Nephron progenitor cell (in vitro differentiated cells): ENCODE measurements at regions not wholly inside any gene's neighbourhood (a gene's known extent, or its start where the extent isn't known, plus 50 kb on each side); places are given as distances from the start of the nearest gene placed in this dataset.

Source experiments
- DNase-seq: peaks from one replicate; pipeline ENCODE4 v3.0.0; 2021
- H3K27ac Mint-ChIP-seq: 2 replicates; pipeline ENCODE4 v1.8.0; 2021; ENCODE audit warnings: mild to moderate bottlenecking, moderate library complexity, mixed read lengths
- H3K27me3 Mint-ChIP-seq: 2 replicates; pipeline ENCODE4 v1.8.0; 2021; ENCODE audit warnings: mild to moderate bottlenecking, low read depth, mixed read lengths; ENCODE audit not compliant: poor library complexity
- H3K36me3 Mint-ChIP-seq: 2 replicates; pipeline ENCODE4 v1.8.0; 2021; ENCODE audit warnings: low read depth, mixed read lengths
- H3K4me1 Mint-ChIP-seq: 2 replicates; pipeline ENCODE4 v1.8.0; 2021; ENCODE audit warnings: mixed read lengths
- H3K4me3 Mint-ChIP-seq: 2 replicates; pipeline ENCODE4 v1.8.0; 2021; ENCODE audit warnings: mild to moderate bottlenecking, moderate library complexity, mixed read lengths
- H3K9me3 Mint-ChIP-seq: 2 replicates; pipeline ENCODE4 v1.8.0; 2021; ENCODE audit warnings: mild to moderate bottlenecking, moderate library complexity, mixed read lengths
- CTCF ChIP-seq: fragments of 200-600 bp; sonication (generic); IDR thresholded peaks from 2 replicates; pipeline ENCODE4 v1.5.0; 2021; ENCODE audit warnings: antibody characterized with exemption

GRCh38 chr5:51099173-51099853 lies 283.9 kb upstream of the ISL1 start:
- no peaks in the 10 kb centered on the region for H3K4me1 Mint-ChIP-seq
- no peak for DNase-seq
- H3K4me3 Mint-ChIP-seq = no peak overlapping the region
- H3K36me3 Mint-ChIP-seq = no peaks in the 10 kb centered on the region
- no peak overlapping the region for H3K27ac Mint-ChIP-seq
- TF ChIP-seq CTCF = no peak
- no peaks in the 10 kb centered on the region for H3K9me3 Mint-ChIP-seq
- peaks cover 6% of the 10 kb centered on the region for H3K27me3 Mint-ChIP-seq

GRCh38 chr5:51104556-51104955 lies 278.7 kb upstream of the ISL1 start:
- no peak overlapping the region for H3K27ac Mint-ChIP-seq
- no peak for TF ChIP-seq CTCF
- no peaks in the 10 kb centered on the region for H3K9me3 Mint-ChIP-seq
- no peak overlapping the region for H3K4me3 Mint-ChIP-seq
- H3K4me1 Mint-ChIP-seq = no peaks in the 10 kb centered on the region
- H3K36me3 Mint-ChIP-seq = no peaks in the 10 kb centered on the region
- H3K27me3 Mint-ChIP-seq = peaks cover 7% of the 10 kb centered on the region
- no peak for DNase-seq

GRCh38 chr5:51109786-51110410 lies 273.4 kb upstream of the ISL1 start:
- Mint-ChIP-seq H3K27me3 (peaks cover 5% of the 10 kb centered on the region), H3K4me1 (no peaks in the 10 kb centered on the region), H3K36me3 (no peaks in the 10 kb centered on the region), H3K9me3 (no peaks in the 10 kb centered on the region), H3K27ac (no peak overlapping the region), H3K4me3 (no peak overlapping the region)
- TF ChIP-seq CTCF = no peak
- DNase-seq = no peak

GRCh38 chr5:51131266-51131665 lies 252.0 kb upstream of the ISL1 start:
- Mint-ChIP-seq H3K9me3 (peaks cover 4% of the 10 kb centered on the region), H3K4me1 (no peaks in the 10 kb centered on the region), H3K27ac (no peak overlapping the region), H3K36me3 (no peaks in the 10 kb centered on the region), H3K27me3 (no peaks in the 10 kb centered on the region), H3K4me3 (no peak overlapping the region)
- no peak for TF ChIP-seq CTCF
- no peak for DNase-seq

- no peak for DNase-seq
- Mint-ChIP-seq H3K27me3 (no peaks in the 10 kb centered on the region), H3K9me3 (no peaks in the 10 kb centered on the region), H3K27ac (no peak overlapping the region), H3K36me3 (no peaks in the 10 kb centered on the region), H3K4me3 (no peak overlapping the region), H3K4me1 (no peaks in the 10 kb centered on the region)
- no peak for TF ChIP-seq CTCF
Observed at GRCh38 chr5:51138164-51138563, 245.1 kb upstream of the ISL1 start.

- no peak for TF ChIP-seq CTCF
- DNase-seq = no peak
- no peak overlapping the region for H3K27ac Mint-ChIP-seq
Observed at GRCh38 chr5:51148437-51148836, 234.8 kb upstream of the ISL1 start.

More at GRCh38 chr5:51148437-51148836, 234.8 kb upstream of the ISL1 start:
- Mint-ChIP-seq H3K4me3 (no peak overlapping the region), H3K4me1 (no peaks in the 10 kb centered on the region), H3K9me3 (peaks cover 20% of the 10 kb centered on the region), H3K36me3 (no peaks in the 10 kb centered on the region), H3K27me3 (no peaks in the 10 kb centered on the region)
